Left colon (tissue), 2 donors: ENCODE measurements at regions not wholly inside any gene's neighbourhood (a gene's known extent, or its start where the extent isn't known, plus 50 kb on each side); places are given as distances from the start of the nearest gene placed in this dataset.
"Not testable (repeated sequence)": the region's sequence is repeated elsewhere in the genome, so short reads cannot be mapped to it uniquely, and the experiment has no call there.

Experiments
- ATAC-seq: fragments of 200-7000 bp; cut with Tn5 transposase; one replicate; pipeline ENCODE4 v1.9.1; 2020; ENCODE audit warnings: mild to moderate bottlenecking, moderate library complexity
- DNase-seq, 2 donors: peaks; one replicate each; pipeline ENCODE4 v3.0.0-alpha.2; 2020
- intact Hi-C, 2 donors: fragments of 100-400 bp; cut with DNase I in 1 of 2; cut with micrococcal nuclease in 1 of 2; formaldehyde crosslinking; loops; one replicate each; pipeline versions ENCODE4 v1.11.2 to v1.14.0; 2022; cut with DNase I, micrococcal nuclease
- donor health status: DM: no; HTN: no; CAD: no.
- donor health status: DM: yes; HTN: yes; CAD: no.

DNA sequence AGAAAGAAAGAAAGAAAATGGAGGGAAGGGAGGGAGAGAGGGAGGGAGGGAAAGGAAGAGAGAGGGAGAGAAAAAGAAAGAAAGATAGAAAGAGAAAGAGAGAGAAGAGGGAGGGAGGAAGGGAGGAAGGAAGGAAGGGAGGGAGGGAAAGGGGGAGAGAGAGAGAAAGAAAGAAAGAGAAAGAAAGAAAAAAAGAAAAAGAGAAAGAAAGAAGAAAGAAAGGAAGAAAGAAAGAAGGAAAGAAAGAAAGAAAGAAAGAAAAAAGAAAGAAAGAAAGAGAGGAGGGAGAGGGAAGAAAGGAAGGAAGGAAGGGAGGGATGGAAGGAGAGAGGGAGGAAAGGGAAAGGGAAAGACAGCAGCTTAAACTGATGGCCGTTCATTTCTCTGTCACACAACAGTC lies 457.5 kb downstream of the PDZRN4 start:
- DNase-seq (no peak), ATAC-seq (no peak)
- intact Hi-C loops, result no loop called here

DNA sequence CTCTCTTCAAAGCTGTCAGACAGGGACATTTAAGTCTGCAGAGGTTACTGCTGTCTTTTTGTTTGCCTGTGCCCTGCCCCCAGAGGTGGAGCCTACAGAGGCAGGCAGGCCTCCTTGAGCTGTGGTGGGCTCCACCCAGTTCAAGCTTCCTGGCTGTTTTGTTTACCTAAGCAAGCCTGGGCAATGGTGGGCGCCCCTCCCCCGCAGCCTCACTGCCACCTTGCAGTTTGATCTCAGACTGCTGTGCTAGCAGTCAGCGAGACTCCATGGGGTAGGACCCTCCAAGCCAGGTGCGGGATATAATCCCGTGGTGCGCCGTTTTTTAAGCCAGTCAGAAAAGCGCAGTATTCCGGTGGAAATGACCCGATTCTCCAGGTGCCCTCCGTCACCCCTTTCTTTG lies 454.7 kb downstream of the PDZRN4 start:
- intact Hi-C loops, ATAC-seq: not testable (repeated sequence)
- DNase-seq, result peak in 1 of 2 donors; percentile 4

DNA sequence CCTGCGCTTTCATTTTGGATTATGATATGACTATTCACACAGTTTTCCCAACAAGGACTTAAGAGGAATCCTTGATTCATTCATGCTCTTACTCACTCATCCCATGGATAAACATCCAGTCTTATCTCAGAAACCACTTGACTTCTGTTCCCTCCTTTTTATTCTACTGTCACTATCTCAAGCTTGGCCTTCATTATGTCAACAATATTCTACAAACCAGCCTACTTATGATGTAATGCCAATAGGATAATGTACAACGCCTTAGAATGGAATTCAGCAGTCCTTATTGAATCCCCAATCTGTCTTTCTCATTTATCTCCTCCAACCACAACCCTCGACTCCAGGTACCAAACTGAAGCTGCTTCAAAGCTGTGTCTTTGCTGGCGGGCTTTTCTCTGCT lies 448.5 kb downstream of the PDZRN4 start:
- DNase-seq (no peak), ATAC-seq (no peak)
- intact Hi-C loops, result no loop called here

DNA sequence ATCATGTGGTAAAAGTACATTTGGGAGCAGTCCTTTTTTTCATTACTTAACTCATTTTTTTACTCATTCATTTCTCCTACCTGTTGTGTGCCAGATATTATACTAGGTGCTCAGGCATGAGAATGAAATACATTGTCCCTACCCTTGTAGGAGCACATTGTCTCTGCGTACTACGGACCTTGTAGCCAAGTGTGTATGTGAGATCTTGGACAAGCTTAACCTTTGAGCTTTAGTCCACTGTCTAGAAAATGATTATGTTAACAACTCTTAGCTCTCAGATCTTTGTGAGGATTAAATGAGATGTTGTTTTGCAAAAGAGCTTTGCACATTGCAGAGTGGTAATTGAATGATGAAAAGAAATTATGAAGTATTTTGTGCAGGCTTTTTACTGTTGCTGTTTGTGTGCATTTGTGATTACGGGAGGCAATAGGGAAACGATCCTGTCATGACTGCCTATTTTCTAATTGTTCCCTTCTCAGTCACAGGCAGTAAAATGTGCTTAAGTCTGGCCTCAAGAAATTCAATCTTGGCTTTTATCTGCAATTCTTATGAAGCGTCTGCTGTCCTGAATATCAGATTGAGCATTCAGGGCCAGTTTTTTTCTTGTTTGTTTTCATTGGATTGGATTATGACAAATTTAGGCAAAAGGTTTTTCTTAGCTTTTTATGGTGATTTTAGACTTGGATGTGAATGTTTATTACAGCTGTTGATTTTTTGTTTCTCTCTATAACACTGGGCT lies 447.7 kb downstream of the PDZRN4 start:
- ATAC-seq (no peak), DNase-seq (no peak)
- intact Hi-C loops, result no loop called here

DNA sequence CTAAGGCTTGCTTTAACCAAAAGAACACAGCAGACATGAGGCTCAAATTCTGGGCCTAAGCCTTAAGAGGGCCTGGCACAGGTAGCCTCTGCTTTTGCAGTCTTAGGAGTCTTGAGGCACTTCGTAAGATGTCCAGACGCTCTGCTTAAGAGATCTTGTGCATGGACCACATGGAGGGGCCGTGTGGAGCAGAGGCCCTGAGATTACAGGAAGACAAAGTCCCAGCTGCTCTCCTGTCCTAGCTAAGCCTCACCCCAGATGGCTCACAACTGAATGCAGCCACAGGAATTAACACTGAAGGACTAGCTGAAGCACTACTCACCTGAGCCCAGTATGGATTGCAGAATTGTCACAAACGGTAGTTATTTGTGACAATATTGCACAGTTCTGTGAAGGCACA lies 446.0 kb downstream of the PDZRN4 start:
- intact Hi-C loops, result no loop called here
- no peak for DNase-seq
- ATAC-seq, result no peak

DNA sequence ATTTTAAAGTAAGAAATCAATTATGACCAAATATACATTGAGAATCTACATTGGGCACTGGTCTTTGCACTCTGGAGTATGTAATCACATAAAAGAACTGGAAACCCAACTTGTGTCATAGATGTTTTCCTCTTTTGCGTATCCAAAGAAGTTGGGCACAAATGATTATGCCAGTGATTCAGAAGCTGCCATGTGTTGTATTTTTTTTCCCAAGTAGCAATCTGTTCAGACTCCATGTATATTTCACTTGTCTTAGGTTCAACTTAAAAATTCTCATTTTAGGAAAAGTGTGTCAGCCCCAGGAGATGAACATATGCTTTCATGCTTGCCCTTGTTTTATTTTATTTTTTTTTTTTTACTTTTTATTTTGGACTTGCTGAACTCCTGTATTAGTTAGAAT lies 441.5 kb downstream of the PDZRN4 start:
- ATAC-seq (no peak), DNase-seq (no peak)
- intact Hi-C loops, result no loop called here

DNA sequence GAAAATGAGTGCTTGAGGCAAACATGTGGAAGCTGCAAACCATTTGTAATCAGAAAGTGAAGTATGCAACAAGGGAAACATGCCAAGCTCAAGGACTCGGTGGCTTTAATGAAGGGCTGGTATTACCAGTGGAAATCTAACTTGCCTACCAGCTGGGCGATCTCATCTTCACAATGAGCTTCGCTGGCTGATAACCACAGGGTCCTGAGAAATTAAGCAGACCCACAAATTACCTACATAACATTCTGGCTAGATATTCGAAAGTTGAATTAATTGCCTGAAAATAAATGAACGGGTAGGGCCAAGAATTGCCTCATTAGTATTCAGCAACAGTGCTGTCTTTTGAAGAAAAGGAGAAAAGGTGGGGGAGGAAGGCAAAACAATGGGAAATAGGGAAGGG lies 439.4 kb downstream of the PDZRN4 start:
- no peak for DNase-seq
- ATAC-seq, result no peak
- intact Hi-C loops, result no loop called here

DNA sequence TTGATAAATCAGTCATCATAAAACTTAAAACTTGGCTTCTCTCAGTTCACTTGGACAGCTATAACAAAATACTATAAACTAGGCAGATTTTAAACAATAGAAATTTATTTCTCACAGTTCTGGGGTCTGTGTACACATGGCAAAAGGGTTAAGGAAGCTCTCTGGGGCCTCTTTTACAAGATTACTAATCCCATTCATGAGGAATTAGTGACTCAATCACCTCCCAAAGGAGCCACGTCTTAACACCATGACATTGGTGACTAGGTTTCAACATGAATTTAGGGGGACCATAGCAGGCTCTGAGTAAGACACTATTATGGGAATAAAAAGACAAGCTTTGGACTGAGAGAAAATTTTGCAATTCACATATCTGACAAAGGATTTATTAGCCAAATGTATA lies 436.5 kb downstream of the PDZRN4 start:
- no peak for DNase-seq
- ATAC-seq, result no peak
- intact Hi-C loops, result no loop called here
